Loucy (cell line): ENCODE measurements at regions not wholly inside any gene's neighbourhood (a gene's known extent, or its start where the extent isn't known, plus 50 kb on each side); places are given as distances from the start of the nearest gene placed in this dataset.
"Not testable (repeated sequence)": the region's sequence is repeated elsewhere in the genome, so short reads cannot be mapped to it uniquely, and the experiment has no call there.

Source experiments
- H2AFZ ChIP-seq: fragments of 200-600 bp; sonication (generic); 2 replicates; pipeline ENCODE4 v1.6.0; 2016; ENCODE audit warnings: antibody characterized with exemption, mild to moderate bottlenecking, low read length, moderate library complexity
- H3F3A ChIP-seq: fragments of 200-600 bp; 2 replicates; pipeline ENCODE4 v1.6.0; 2016; ENCODE audit warnings: antibody characterized with exemption, low read depth, mild to moderate bottlenecking
- H3K27me3 ChIP-seq: fragments of 200-600 bp; sonication (generic); 2 replicates; pipeline ENCODE4 v1.6.1; 2014; ENCODE audit warnings: low read length, mild to moderate bottlenecking; ENCODE audit not compliant: insufficient read depth, poor library complexity, severe bottlenecking
- H3K36me3 ChIP-seq: fragments of 200-600 bp; sonication (generic); 2 replicates; pipeline ENCODE4 v1.6.1; 2016; ENCODE audit warnings: low read length; ENCODE audit not compliant: insufficient read depth
- H3K4me1 ChIP-seq: fragments of 200-600 bp; sonication (generic); 2 replicates; pipeline ENCODE4 v1.5.1; 2014; ENCODE audit warnings: low read length, mild to moderate bottlenecking; ENCODE audit not compliant: insufficient read depth, poor library complexity, severe bottlenecking
- H3K4me2 ChIP-seq: fragments of 200-600 bp; sonication (generic); 2 replicates; pipeline ENCODE4 v1.6.0; 2014; ENCODE audit warnings: antibody characterized with exemption, low read length, low read depth, mild to moderate bottlenecking; ENCODE audit not compliant: poor library complexity, severe bottlenecking
- H3K4me3 ChIP-seq: fragments of 200-600 bp; sonication (generic); 2 replicates; pipeline ENCODE4 v1.5.1; 2014; ENCODE audit warnings: low read length, mild to moderate bottlenecking, mixed read lengths; ENCODE audit not compliant: poor library complexity, severe bottlenecking
- H3K79me2 ChIP-seq: fragments of 200-600 bp; sonication (generic); 2 replicates; pipeline ENCODE4 v1.6.1; 2014; ENCODE audit warnings: low read length; ENCODE audit not compliant: insufficient read depth
- H3K9ac ChIP-seq: fragments of 200-600 bp; sonication (generic); 2 replicates; pipeline ENCODE4 v1.6.0; 2014; ENCODE audit warnings: mild to moderate bottlenecking, low read depth, low read length, moderate library complexity; ENCODE audit not compliant: poor library complexity, severe bottlenecking
- H3K9me2 ChIP-seq: fragments of 200-600 bp; sonication (generic); replicated peaks from 2 replicates; pipeline ENCODE4 v1.6.1; 2016; ENCODE audit warnings: low read depth, low read length, mixed read lengths
- H3K9me3 ChIP-seq: fragments of 200-600 bp; sonication (generic); 2 replicates; pipeline ENCODE4 v1.6.1; 2014; ENCODE audit warnings: mild to moderate bottlenecking, antibody characterized with exemption, low read length, low read depth; ENCODE audit not compliant: insufficient read depth
- H4K20me1 ChIP-seq: fragments of 200-600 bp; sonication (generic); 2 replicates; pipeline ENCODE4 v1.6.0; 2014; ENCODE audit warnings: antibody characterized with exemption, low read length, mild to moderate bottlenecking; ENCODE audit not compliant: insufficient read depth, poor library complexity, severe bottlenecking
- EZH2phosphoT487 ChIP-seq: fragments of 200-600 bp; IDR thresholded peaks from 2 replicates; pipeline ENCODE4 v1.6.1; 2018; ENCODE audit warnings: antibody characterized with exemption, mild to moderate bottlenecking, moderate library complexity, borderline replicate concordance
- TF ChIP-seq, protein P1 (sequence below): fragments of 200-600 bp; sonication (generic); conservative IDR thresholded peaks from 2 replicates; pipeline ENCODE4 v1.5.1; 2014; ENCODE audit warnings: mild to moderate bottlenecking, antibody characterized with exemption, low read length

DNA sequence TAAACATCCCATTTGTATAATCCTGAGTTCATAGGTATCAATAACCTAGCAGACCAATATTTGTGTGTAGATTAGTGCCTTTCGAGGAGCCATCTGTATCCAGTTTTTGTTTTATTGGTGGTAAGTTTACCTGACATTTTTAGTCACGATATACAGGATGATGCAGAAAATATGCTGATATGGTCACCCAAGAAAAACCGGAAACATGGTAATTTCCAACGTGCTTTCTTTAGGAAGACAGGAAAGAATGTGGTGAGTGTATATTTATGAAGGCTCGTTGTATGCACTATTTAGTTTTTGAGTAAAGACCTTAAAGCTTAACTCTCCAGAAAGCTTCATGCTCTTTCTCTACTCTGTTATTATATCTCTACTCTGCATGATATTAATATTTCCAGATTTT, 180.2 kb upstream of the PHACTR1 start:
- no peak overlapping the region for H3K9ac ChIP-seq
- no peak overlapping the region for H3K4me2 ChIP-seq
- TF ChIP-seq, protein P1, sequence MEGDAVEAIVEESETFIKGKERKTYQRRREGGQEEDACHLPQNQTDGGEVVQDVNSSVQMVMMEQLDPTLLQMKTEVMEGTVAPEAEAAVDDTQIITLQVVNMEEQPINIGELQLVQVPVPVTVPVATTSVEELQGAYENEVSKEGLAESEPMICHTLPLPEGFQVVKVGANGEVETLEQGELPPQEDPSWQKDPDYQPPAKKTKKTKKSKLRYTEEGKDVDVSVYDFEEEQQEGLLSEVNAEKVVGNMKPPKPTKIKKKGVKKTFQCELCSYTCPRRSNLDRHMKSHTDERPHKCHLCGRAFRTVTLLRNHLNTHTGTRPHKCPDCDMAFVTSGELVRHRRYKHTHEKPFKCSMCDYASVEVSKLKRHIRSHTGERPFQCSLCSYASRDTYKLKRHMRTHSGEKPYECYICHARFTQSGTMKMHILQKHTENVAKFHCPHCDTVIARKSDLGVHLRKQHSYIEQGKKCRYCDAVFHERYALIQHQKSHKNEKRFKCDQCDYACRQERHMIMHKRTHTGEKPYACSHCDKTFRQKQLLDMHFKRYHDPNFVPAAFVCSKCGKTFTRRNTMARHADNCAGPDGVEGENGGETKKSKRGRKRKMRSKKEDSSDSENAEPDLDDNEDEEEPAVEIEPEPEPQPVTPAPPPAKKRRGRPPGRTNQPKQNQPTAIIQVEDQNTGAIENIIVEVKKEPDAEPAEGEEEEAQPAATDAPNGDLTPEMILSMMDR = no peak
- no peak for TF ChIP-seq EZH2phosphoT487
- no peaks in the 10 kb centered on the region for H3F3A ChIP-seq
- H3K9me2 ChIP-seq = no peaks in the 10 kb centered on the region
- no peak overlapping the region for H3K4me3 ChIP-seq
- H3K27me3 ChIP-seq = no peaks in the 10 kb centered on the region
- no peaks in the 10 kb centered on the region for H3K79me2 ChIP-seq
- H3K4me1 ChIP-seq = no peaks in the 10 kb centered on the region
- H4K20me1 ChIP-seq = no peaks in the 10 kb centered on the region
- no peaks in the 10 kb centered on the region for H3K36me3 ChIP-seq
- H2AFZ ChIP-seq = no peak overlapping the region
- no peaks in the 10 kb centered on the region for H3K9me3 ChIP-seq

DNA sequence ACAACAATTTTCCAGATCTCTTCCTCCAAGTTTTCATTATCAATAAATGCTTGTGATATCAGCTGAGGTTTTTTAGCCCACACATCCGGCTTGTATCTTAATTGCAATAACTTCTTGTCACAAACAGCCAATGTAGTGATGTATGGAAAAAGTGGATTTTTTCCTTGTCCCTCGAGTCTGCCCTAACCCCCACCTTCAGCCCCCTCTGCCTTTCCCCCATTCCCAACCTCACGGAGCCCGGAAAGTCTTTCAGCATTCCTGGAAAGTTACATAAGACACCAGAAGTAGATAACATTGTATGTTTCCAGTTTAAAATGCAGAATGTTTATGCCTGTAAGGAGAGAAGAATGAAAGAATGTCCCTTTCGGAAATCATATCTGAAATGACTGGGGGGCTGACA, 179.2 kb upstream of the PHACTR1 start:
- Histone ChIP-seq H3K79me2 (no peaks in the 10 kb centered on the region), H3K27me3 (no peaks in the 10 kb centered on the region), H3K9me2 (no peaks in the 10 kb centered on the region), H2AFZ (no peak overlapping the region), H3K36me3 (no peaks in the 10 kb centered on the region), H3K9me3 (no peaks in the 10 kb centered on the region), H3K4me3 (no peak overlapping the region), H3K4me2 (no peak overlapping the region), H3F3A (no peaks in the 10 kb centered on the region), H3K4me1 (no peaks in the 10 kb centered on the region), H4K20me1 (no peaks in the 10 kb centered on the region), H3K9ac (no peak overlapping the region)
- TF ChIP-seq EZH2phosphoT487 = no peak

DNA sequence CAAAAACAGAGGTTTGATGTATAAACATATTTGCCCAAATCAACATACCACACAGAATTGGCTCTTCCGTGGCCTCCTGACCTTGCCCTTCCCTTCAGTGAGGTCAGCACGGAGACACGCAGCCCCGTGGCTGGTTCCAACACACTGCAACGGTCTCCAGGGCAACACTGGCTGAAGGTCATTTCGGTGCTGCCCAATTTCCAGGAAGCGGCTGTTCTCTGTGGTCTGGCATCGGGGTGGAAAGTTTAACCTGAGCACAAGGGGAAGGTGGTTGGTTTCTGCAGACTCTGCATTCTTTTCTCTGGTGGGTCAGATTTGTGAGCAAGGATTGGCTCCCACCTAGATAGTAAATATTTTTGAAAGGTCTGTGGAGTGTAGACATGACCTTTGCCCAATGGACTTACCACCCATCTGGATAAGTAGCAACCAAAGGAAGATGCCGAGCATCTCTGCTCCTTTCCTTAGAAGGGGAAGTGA, 177.6 kb upstream of the PHACTR1 start:
- Histone ChIP-seq H3K79me2 (no peaks in the 10 kb centered on the region), H4K20me1 (no peaks in the 10 kb centered on the region), H3K4me1 (no peaks in the 10 kb centered on the region), H2AFZ (no peak overlapping the region), H3K4me2 (no peak overlapping the region), H3K27me3 (no peaks in the 10 kb centered on the region), H3K9me2 (no peaks in the 10 kb centered on the region), H3K36me3 (no peaks in the 10 kb centered on the region), H3K9me3 (no peaks in the 10 kb centered on the region), H3F3A (no peaks in the 10 kb centered on the region), H3K9ac (no peak overlapping the region), H3K4me3 (no peak overlapping the region)
- TF ChIP-seq, protein P1 = no peak
- no peak for TF ChIP-seq EZH2phosphoT487

DNA sequence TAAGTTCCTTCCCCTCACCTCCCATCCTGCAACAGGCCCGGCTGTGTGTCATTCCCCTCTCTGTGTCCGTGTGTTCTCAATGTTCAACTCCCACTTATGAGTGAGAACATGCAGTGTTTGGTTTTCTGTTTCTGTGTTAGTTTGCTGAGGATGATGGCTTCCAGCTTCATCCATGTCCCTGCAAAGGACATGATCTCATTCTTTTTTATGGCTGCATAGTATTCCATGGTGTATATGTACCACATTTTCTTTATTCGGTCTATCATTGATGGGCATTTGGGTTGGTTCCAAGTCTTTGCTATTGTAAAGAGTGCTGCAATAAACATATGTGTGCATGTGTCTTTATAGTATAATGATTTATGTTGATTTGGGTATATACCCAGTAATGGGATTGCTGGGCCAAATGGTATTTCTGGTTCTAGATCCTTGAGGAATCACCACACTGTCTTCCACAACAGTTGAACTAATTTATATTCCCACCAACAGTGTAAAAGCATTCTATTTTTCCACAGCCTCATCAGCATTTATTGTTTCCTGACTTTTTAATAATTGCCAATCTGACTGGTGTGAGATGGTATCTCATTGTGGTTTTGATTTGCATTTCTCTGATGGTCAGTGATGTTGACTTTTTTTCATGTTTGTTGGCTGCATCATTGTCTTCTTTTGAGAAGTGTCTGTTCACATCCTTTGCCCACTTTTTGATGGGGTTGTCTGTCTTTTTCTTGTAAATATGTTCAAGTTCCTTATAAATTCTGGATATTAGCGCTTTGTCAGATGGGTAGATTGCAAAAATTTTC, 174.1 kb upstream of the PHACTR1 start:
- H3K9ac ChIP-seq, H4K20me1 ChIP-seq, H3K9me2 ChIP-seq: not testable (repeated sequence)

More for the DNA sequence above, 174.1 kb upstream of the PHACTR1 start:
- H3F3A ChIP-seq, H3K27me3 ChIP-seq, H2AFZ ChIP-seq, H3K4me2 ChIP-seq, H3K4me1 ChIP-seq, H3K36me3 ChIP-seq, H3K9me3 ChIP-seq, H3K4me3 ChIP-seq, H3K79me2 ChIP-seq: not testable (repeated sequence)
